SIG-M5 treated with dmso at 0.1 percent for 504 hours (cell line): ENCODE measurements at regions not wholly inside any gene's neighbourhood (a gene's known extent, or its start where the extent isn't known, plus 50 kb on each side); places are given as distances from the start of the nearest gene placed in this dataset.
"Not testable (repeated sequence)": the region's sequence is repeated elsewhere in the genome, so short reads cannot be mapped to it uniquely, and the experiment has no call there.

Source experiments
- DNase-seq: peaks from one replicate; lab custom pipeline; 2025; ENCODE audit not compliant: unreplicated experiment; lab: John Stamatoyannopoulos, UW

DNA sequence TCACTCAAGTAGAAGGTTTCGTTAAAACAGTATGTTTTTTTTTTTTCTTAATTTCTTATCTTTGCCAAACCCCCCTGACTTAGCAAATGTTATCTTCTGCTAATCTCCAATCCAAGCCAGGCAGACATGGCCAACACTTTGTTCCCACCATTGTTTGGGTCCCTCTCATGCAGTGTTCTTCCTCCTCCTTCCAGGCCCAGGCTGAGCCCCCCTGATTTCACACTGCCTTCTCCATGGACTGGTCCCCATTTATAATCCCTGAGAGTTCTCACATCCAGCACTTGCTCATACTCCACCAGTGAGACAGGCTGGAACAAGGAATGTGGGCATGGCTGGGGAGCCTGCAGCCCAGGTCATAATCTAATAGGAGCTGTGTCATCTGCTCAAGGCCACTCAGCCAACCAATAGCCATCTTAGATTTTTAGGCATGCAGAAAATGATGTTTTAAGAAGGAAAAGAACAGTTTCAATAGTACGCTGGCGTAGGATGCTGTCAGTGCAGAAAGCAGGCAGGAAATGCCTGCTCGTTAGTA is 238.4 kb upstream of the CCDC196 start:
- DNase-seq = no peak

DNA sequence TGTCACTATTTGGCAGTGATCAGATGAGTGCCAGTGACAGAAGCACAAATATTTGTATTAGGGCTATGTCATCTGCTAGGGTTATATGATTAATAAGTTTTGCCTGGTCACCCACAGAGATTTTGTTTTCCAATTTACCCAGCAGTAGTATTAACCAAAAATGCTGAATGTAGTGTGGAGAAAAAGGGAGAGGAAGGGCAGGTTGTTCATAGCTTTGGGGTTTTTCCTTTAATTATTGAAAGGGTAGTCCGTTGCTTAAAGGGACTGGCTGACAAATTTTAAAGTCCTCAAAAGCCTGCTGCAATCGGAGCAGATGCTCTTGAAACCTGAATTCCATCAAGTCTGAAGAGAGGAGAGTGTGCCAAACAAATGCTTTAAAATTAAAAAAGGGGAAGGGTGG is 237.9 kb upstream of the CCDC196 start:
- DNase-seq = no peak

DNA sequence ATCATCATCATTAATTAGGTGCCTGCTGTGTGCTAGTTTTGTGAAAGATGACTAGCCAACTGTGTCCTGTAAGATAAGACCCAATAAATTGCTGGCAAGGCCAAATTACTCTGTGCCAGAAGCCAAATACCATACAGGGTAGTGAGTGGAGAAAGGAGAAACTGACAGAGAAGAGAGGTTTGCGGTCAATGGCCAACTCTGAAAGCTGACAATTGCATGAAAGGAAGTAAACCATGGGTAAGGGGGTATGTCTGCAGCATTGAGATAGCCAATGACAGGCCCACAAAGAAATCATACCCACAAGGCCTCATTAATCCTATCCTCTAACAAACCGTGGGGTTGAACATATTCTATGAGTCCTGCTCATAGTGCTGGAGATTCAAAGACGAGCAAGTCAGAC is 236.6 kb upstream of the CCDC196 start:
- no peak for DNase-seq

DNA sequence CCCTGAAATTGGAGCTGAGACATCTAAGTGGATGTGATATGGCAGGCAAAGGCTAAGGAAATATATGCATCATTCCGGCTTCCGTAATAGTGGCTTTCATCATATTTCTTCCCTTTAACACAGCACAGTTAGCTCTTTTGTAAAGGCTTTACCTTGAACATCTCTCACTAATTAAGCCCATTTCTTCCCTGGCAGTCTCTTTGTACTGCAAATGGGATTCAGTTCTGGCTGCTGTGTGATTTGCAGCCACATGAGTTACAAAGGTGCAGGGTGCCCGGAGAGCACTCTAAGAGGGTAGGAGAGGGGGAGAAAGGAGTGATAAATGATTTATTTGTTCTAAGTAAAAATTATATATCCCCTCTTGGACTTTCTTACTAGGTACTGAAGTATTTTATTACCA is 232.1 kb upstream of the CCDC196 start:
- DNase-seq = no peak

DNA sequence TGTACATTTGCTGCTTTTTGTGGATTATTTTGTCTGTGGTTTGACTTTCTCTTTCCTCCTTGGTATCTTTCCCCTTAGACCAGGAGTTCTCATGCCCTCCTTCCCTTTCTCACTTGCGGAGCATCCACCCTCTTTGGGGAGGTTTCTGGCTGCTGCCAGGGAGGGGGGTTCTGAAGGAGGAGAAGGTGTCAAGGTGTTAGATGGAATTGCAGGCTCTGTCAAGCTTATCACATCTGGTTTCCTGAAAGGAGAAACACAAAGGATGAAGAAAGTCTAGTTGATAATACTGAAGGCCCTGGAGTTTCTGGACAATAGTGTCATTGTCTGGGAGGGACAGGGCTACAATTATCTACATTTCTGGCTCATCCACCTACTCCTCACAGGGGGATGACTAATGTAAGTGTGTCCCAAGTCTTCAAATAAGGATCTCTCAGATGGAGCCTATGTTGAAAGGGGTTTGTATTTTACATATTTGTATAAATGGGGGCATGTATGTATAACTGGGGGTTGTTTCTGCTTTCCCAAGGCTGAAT is 217.3 kb upstream of the CCDC196 start:
- DNase-seq = no peak

DNA sequence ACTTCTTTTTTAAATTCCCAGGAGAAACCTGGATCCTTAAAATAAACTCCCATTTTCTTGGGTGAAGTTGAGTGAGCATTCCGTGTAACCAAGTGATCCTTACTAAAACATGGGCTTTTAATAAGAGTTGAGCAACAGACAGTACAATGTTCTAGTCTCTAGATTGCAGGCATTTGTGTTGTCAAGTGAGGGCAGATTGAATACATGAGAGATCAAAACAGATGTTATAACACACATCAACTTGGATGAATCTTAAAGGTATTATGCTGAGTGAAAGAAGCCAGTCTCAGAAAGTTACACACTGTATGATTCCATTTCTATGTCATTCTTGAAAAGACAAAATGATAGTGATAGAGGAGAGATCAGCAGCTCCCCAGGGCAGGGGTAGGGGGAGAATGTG is 213.9 kb upstream of the CCDC196 start:
- DNase-seq = no peak

DNA sequence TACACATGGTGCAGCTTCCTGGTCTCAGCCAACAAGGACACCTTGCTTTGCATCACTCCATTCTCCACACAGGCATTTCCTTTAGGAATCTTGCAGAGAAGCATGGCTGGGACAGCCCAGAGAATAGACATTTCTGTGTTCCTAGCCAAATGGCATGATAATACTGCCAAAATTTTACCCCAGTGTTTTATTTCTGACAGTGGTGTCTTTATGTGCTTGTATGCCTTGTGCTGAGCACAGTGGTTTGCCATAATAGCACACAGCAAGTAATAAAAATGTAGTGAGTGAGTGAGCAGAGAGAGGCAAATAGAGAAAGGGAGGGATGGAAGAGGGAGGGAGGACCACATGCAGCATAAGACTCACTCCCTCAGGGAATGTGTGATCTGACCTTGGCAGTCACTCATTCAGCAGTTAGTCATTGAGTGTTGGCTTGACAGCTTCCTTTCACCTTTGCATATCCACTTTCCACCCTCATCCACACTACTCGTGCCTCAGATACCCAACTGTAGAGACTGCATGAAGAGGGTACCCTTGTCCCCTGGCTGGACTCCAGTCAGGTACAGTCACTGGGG is 212.8 kb upstream of the CCDC196 start:
- no peak for DNase-seq

DNA sequence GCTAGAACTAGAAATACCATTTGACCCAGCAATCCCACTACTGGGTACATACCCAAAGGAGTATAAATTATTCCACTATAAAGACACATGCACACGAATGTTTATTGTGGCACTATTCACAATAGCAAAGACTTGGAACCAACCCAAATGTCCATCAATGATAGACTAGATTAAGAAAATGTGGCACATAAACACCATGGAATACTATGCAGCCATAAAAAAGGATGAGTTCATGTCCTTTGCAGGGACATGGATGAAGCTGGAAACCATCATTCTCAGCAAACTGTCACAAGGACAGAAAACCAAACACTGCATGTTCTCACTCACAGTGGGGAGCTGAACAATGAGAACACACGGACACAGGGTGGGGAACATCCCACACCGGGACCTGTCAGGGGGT is 207.8 kb upstream of the CCDC196 start:
- DNase-seq = not testable (repeated sequence)

DNA sequence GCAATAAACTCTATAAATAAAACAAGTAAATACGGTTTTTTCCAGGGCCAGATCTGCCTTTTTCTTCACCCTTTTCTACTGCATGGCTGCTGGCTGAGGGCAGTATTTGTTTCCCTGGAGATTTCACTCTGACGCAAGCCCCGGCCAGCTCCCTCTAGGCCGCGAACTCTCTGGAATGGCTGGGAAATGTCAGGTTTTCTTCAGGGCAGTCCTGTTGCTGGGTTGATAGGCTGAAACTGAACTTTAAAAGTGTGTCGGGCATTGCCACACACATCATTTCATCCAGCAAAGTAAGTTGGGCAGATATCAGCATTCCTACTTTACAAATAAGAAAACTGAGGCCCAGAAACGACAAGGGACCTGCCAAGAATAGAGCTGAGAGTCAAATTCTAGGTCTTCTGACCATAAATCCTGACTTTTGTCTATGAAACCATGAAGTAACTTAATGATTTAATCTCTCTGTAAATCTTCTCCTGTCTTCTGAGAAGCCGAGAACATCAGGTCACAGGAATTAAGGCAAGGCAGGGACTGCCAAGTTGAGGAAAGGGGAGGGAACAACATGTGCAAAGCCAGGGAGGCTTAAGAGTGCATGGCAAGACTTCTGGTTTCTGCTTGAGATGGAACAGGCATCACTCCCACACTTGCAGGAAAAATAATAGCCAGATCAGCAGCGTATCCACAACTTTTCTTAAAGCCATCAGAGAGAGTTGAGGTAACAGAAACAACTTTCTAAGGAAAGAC is 205.0 kb upstream of the CCDC196 start:
- DNase-seq = no peak

DNA sequence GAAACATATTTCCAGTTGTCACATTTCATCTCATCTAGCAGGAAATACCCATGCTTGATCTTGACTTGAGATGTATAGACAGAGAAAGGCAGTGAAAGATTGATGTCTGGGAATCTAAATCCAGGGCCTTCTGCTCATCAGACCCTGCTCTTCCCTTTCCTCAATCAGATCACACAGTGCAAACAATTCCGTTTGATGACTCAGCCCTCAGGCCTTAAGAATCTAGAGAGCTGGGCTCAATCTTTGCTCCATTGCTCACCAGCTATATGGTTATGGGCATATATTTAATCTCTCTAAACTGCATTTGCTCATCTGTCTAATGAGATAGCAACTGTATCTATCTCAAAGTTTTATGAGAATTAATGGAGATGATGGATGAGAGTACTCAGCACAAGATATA is 201.8 kb upstream of the CCDC196 start:
- DNase-seq = no peak

DNA sequence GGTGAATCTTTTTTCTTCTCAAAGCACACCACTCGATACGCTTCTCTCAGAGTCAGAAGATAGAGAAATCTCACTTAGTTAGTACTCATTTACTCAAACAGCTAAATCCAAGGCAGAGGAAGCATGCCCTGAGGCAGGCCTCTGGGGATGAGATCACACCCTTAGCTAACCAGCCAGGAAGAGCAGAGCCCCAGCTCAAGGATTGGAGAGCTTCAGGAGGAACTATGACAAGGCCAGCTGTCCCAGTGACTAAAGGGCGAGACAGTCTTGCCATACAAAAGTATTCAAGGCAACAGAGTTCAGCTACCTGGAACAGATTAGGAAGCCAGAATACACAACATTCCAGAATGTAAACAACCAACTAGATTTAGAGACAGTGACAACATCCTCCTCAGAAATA is 197.7 kb upstream of the CCDC196 start:
- DNase-seq = no peak

DNA sequence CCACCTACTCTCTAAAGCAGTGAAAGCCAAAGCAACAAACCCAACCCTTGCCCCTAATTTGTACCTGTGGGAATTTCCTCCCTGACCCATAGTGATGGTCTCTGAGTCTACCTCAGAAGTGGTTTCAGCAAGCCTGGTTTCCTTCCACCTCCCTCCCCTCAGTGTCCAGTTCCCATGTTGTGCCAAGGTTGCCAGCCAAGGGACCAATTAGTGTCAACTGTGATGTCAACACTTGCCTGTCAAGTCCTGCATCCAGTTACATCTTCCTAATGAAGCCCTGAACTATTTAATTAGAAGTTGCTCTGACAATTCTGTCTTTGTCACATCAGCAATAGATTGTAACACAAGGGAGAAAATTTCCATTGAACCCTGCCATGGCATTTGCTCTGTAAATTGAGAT is 194.4 kb upstream of the CCDC196 start:
- DNase-seq = no peak

DNA sequence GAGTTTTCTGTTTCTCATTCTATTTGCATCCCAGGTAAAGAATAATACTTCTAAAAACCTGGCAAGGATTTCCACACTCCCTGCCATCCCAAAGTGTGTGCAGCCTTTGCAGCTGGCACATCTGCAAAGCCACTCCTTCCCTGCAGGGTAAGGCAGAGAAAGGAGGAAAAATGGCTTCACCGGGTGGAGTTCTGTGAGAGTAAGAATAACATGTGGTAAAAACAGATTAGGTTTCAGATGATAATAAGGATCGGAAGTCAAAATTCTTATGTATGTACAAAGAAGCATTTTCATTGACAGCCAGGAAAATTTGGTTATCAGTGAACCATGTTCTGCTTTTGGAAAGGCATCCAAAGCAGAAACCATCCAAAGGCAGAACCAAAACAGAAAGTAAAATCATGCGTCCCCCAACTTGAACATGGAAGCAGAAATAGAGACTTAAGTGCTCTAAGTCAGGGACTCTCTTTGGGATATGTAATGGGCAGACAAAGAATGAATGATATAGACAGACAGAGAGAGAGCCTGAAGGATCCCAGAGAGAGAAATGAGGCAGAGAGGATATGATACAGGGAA is 192.6 kb upstream of the CCDC196 start:
- no peak for DNase-seq

DNA sequence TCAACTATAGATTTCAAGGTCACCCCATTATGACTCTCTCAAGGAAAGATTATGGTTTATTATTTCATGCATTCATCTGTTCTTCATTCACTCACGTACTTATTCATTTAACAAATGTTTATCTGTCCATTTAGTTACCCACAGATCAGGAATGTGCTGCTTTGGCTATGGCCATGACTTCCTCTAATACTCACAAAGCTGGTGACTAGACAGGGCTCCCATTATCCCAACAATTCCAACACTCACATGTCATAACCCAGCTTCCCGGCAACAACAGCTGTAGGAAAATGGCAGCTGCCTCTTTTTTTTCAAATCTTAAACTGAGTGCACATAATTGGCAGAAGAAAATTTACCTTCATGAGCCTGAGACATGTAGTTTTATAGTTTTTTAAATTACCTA is 190.8 kb upstream of the CCDC196 start:
- no peak for DNase-seq

DNA sequence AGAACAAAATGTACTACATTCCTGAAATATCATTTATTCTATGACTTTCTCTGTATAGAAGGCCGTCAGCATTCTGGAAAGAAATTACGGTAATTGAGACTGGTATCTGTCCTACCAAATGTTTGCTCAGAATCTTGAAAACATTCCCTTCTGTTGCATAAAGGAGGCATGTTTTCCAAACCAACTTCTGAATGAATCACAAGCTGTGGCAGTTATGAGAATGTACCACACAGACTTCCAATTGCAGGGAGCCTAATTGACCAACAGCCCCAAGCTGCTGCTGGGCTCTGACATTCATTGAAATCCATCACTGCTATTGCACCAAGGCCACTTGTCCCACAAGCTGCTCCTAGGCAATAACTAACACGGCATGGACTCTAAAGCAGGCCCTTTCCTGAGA is 185.3 kb upstream of the CCDC196 start:
- DNase-seq = no peak

DNA sequence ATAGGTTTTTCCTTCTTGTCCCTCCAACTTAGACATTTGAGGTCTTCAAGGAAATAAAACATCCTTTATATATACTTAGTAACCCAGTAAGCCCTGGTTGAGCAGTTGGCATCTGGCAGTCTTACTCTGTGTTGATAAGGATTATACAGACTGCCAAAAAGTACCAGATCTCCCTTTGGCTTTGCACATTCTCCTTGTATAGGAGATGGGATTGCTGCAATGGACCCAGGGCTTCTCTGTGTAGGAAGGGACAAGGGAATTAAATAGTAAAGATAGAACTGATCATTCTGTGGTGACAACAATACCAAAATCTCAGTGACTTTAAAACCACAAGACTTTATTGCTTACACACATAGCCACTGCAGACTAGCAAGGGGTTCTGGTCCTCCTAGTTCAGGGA is 180.1 kb upstream of the CCDC196 start:
- DNase-seq = no peak

DNA sequence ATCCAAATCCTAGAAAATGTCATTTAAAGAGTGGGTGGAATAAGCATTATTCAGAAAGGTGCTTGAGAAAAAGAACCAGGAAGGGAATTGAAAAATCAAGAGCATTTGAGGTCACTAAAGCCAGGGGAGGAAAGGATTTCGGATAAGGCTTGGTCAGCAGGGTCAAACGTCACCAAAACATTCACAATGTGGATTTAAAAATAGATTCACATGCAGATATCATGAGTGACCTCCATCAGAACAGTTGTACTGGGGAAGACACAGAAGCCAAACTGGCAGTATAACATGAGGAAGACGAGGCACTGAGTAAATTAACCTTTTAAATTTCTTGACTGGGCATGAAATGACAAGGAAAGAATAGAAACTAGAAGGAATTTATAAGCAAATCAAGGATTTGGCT is 175.1 kb upstream of the CCDC196 start:
- DNase-seq = no peak

DNA sequence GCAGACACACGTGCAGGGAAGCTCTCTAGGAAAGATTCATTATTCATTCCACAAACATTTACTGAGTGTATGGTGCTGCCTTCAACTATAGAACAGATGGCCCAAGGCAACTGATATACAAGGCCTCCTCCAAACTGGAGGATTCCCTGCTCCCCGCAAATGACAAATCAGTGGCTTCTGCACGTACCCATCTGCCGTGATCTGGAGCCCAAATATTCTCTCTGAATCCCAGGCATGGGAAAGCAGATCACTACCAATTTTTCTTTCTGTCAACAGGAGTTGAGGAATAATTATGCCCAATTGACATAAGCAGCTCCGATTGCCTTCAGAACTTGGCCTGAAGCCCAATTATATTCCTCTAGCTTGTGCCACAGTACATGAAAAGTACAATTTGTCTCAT is 174.2 kb upstream of the CCDC196 start:
- no peak for DNase-seq

DNA sequence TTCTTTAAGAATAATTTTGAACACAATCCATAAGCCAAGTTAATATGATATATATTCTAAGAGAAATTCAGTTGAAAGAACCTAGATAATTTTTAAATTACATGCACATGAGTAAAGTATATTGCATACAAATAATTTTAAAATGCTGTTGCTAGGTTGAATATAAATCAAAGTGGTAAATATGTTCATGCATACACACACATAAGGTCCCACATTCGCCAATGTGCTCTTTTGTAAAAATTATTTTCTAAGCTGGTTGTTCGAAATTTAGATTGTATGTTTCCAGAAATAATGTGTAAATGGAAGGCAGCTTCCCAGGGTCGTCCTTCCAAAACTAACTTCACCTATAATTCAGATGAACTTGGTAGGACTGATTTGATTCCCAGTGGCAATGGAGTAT is 173.7 kb upstream of the CCDC196 start:
- no peak for DNase-seq

DNA sequence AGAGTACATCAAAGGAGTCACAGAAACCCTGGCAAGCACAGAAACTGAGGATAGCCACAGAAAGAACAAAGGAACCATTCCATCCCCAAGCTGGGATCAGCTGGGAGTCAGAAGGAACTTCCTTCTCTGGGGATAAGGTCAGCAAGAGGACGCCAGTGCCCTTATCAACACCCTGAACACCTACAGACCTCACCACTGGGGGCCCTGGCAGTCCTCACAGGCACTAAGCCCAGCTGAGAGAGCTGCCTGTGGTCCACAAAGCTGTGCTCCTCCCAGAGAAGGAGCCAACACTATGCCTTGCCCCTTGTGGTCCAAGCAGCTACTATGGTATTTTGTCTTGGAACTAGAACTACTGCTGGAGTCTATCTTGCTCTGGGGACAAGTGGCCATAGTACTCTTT is 171.1 kb upstream of the CCDC196 start:
- no peak for DNase-seq

DNA sequence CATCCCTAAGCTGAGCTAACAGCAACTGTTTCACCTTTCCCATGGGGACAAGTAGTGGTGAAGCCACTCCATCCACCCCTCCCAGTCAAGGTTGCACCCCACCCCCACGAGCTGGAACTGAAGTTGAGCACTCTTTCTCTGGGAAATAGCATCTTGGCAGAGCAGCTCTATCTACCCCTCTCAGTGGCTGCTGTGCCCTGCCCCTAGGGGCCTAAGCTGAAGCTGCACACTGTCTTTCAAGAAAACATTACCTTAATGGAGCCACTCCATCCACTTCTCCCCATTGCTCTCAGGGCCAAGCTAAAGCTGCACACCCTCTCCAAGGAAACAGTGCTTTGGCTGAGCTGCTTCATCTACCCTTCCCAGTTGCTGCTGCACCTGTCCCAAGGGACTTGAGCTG is 170.6 kb upstream of the CCDC196 start:
- DNase-seq = no peak

DNA sequence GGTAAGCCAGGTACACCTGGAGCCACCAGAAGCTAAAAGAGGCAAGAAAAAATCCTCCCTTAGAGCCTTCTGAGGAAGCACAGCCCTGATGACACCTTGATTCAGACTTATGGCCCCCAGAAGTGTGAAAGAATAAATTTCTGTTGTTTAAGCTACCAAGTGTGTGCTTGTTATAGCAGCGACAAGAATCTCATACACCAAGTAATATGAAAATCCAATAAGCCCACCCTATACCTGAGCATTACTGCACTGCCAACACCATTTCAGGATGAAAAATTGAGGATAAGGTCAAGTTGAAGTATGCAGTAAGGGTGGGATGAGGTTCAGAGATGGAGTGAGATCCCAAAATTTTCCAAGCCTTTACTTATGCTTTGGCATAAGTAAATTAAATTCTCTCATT is 163.6 kb upstream of the CCDC196 start:
- DNase-seq = no peak
